Keratinocyte (primary cell): ENCODE measurements at regions not wholly inside any gene's neighbourhood (a gene's known extent, or its start where the extent isn't known, plus 50 kb on each side); places are given as distances from the start of the nearest gene placed in this dataset.

Experiments used
- DNase-seq: peaks from one replicate; pipeline ENCODE4 v3.0.0-alpha.2; 2011; ENCODE audit warnings: low read depth, missing footprints, low spot score
- FAIRE-seq: peaks from 2 replicates; lab custom pipeline; 2011; peaks lifted over from hg19 to GRCh38; lab: Jason Lieb, UNC
- H2AFZ ChIP-seq: 2 replicates; pipeline ENCODE4 v1.6.0; 2012; ENCODE audit warnings: low read length, control low read depth, inconsistent platforms; ENCODE audit not compliant: control insufficient read depth
- H3K27ac ChIP-seq: 2 replicates; pipeline ENCODE4 v1.5.1; 2011; ENCODE audit warnings: low read length; ENCODE audit not compliant: control insufficient read depth, insufficient read depth
- H3K27me3 ChIP-seq: 3 replicates; pipeline ENCODE4 v1.6.0; 2011; ENCODE audit warnings: low read length; ENCODE audit not compliant: control insufficient read depth, insufficient read depth; ENCODE audit errors: extremely low read depth
- H3K36me3 ChIP-seq, 2 experiments: 2 replicates in 1 of 2; 3 replicates in 1 of 2; pipeline ENCODE4 v1.5.1; 2011; ENCODE audit warnings: low read length in 2 of 2, mild to moderate bottlenecking in 1 of 2; ENCODE audit not compliant: control insufficient read depth in 2 of 2, insufficient read depth in 2 of 2; ENCODE audit errors: extremely low read depth in 1 of 2
- H3K4me1 ChIP-seq: 3 replicates; pipeline ENCODE4 v1.5.1; 2011; ENCODE audit warnings: low read length; ENCODE audit not compliant: control insufficient read depth, insufficient read depth; ENCODE audit errors: extremely low read depth
- H3K4me2 ChIP-seq: 3 replicates; pipeline ENCODE4 v1.6.0; 2011; ENCODE audit warnings: low read depth, low read length; ENCODE audit not compliant: control insufficient read depth, insufficient read depth; ENCODE audit errors: extremely low read depth
- H3K4me3 ChIP-seq, 3 experiments: fragments of 200-600 bp in 1 of 3; sonication (generic) in 1 of 3; 2 replicates in 2 of 3; 3 replicates in 1 of 3; pipeline ENCODE4 v1.5.1; 2011 to 2016; ENCODE audit warnings: low read length in 3 of 3, mild to moderate bottlenecking in 3 of 3, control low read depth in 2 of 3, inconsistent platforms in 1 of 3, low read depth in 1 of 3, mixed read lengths in 1 of 3, mixed run types in 1 of 3, moderate library complexity in 1 of 3; ENCODE audit not compliant: control insufficient read depth in 2 of 3, insufficient read depth in 2 of 3; ENCODE audit errors: extremely low read depth in 1 of 3
- H3K79me2 ChIP-seq: 2 replicates; pipeline ENCODE4 v1.6.0; 2012; ENCODE audit warnings: low read length; ENCODE audit not compliant: control insufficient read depth, insufficient read depth
- H3K9ac ChIP-seq: 3 replicates; pipeline ENCODE4 v1.6.0; 2011; ENCODE audit warnings: low read length; ENCODE audit not compliant: control insufficient read depth, insufficient read depth; ENCODE audit errors: extremely low read depth
- H3K9me1 ChIP-seq: 3 replicates; pipeline ENCODE4 v1.6.0; 2011; ENCODE audit warnings: low read length; ENCODE audit not compliant: control insufficient read depth, insufficient read depth; ENCODE audit errors: extremely low read depth
- H3K9me3 ChIP-seq: 2 replicates; pipeline ENCODE4 v1.5.1; 2012; ENCODE audit warnings: low read depth, low read length; ENCODE audit not compliant: control insufficient read depth
- H4K20me1 ChIP-seq: 3 replicates; pipeline ENCODE4 v1.6.0; 2011; ENCODE audit warnings: low read length; ENCODE audit not compliant: control insufficient read depth, insufficient read depth; ENCODE audit errors: extremely low read depth
- CTCF ChIP-seq, 3 experiments: IDR thresholded peaks in 1 of 3; conservative IDR thresholded peaks in 1 of 3; optimal IDR thresholded peaks in 1 of 3; 2 replicates in 2 of 3; 3 replicates in 1 of 3; pipeline versions ENCODE3 to v1.5.1; 2011; ENCODE audit warnings: low read length in 3 of 3, mild to moderate bottlenecking in 3 of 3, moderate library complexity in 2 of 3, control low read depth in 1 of 3, inconsistent platforms in 1 of 3; ENCODE audit not compliant: insufficient read depth in 2 of 3; ENCODE audit errors: extremely low read depth in 1 of 3
- EZH2 ChIP-seq: IDR thresholded peaks from one replicate; pipeline ENCODE4 v1.6.1; 2012; ENCODE audit warnings: inconsistent platforms, mild to moderate bottlenecking, low read length, moderate library complexity
- dilution Hi-C: fragments of 300-500 bp; cut with MboI; formaldehyde crosslinking; loops from one replicate; pipeline ENCODE4 v1.7.0; 2020; ENCODE audit warnings: low sequenced_read_pairs; ENCODE audit not compliant: extremely low pct_ligation_motif_present

- dilution Hi-C loops: no loop called here
- Histone ChIP-seq H3K9me3 (no peaks in the 10 kb centered on the region), H4K20me1 (no peaks in the 10 kb centered on the region), H3K36me3 (no peaks in the 10 kb centered on the region), H3K27me3 (no peaks in the 10 kb centered on the region), H3K79me2 (no peaks in the 10 kb centered on the region), H3K4me2 (no peak overlapping the region), H3K9me1 (no peaks in the 10 kb centered on the region), H3K9ac (no peak overlapping the region), H3K27ac (no peak overlapping the region), H3K4me1 (peaks cover 4% of the 10 kb centered on the region), H3K4me3 (no peak overlapping the region), H2AFZ (no peak overlapping the region)
- no peak for FAIRE-seq
- TF ChIP-seq CTCF (optimal IDR thresholded peaks at IDR 0.05 in 1 of 3, IDR thresholded peaks at IDR 0.05 in 1 of 3, conservative IDR thresholded peaks at IDR 0.05 in 1 of 3; ENCODE audit: extremely low read depth in 1 of 3, insufficient read depth in 2 of 3, low read length in 3 of 3): no peak
- TF ChIP-seq EZH2: no peak
- DNase-seq: no peak
Measured at GRCh38 chr4:151894246-151894645, 133.4 kb upstream of the GATB start.

DNA sequence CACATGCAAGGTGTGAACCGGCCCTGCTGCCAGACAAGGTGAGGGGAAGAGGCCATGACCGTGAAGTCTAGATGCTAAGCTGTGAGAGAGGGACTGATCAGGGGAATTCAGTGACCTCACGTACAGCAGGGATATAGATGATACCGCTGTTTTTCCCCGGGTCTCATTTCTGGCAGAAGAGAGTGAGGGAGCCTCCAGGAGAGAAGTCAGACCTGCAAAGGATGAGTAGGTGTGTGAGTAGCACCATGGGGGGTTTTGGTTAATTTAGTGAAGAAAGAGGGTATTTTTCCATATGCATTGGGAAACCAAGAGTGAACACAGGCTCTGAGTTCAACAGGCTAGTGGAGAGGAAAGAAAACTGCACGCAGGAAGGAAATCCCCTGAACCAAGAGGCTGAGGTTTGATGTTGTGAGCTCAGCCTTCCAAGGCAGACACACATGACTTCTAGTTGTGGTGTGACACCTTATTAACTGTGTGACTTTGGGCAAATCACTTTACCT is 127.6 kb upstream of the GATB start:
- Histone ChIP-seq H3K4me3 (no peak overlapping the region), H3K4me1 (peaks cover 8% of the 10 kb centered on the region), H3K9me3 (no peaks in the 10 kb centered on the region), H3K79me2 (no peaks in the 10 kb centered on the region), H3K9ac (no peak overlapping the region), H3K27ac (no peak overlapping the region), H3K36me3 (no peaks in the 10 kb centered on the region), H3K27me3 (no peaks in the 10 kb centered on the region), H3K4me2 (no peak overlapping the region), H2AFZ (no peak overlapping the region), H4K20me1 (no peaks in the 10 kb centered on the region), H3K9me1 (no peaks in the 10 kb centered on the region)
- FAIRE-seq: no peak
- no peak for TF ChIP-seq EZH2
- TF ChIP-seq CTCF (optimal IDR thresholded peaks at IDR 0.05 in 1 of 3, IDR thresholded peaks at IDR 0.05 in 1 of 3, conservative IDR thresholded peaks at IDR 0.05 in 1 of 3; ENCODE audit: extremely low read depth in 1 of 3, insufficient read depth in 2 of 3, low read length in 3 of 3): no peak
- dilution Hi-C loops: no loop called here
- DNase-seq: no peak
